Esophagus muscularis mucosa (tissue), 3 donors: ENCODE measurements at regions not wholly inside any gene's neighbourhood (a gene's known extent, or its start where the extent isn't known, plus 50 kb on each side); places are given as distances from the start of the nearest gene placed in this dataset.

Experiments
- CTCF ChIP-seq, 3 experiments: fragments of 200-600 bp in 2 of 3; fragments of 450-650 bp in 1 of 3; sonication (generic) in 2 of 3; IDR thresholded peaks; one replicate each; pipeline ENCODE4 v1.5.1; 2017 to 2019; ENCODE audit warnings: antibody characterized with exemption in 3 of 3, mild to moderate bottlenecking in 2 of 3, moderate library complexity in 1 of 3
- POLR2A ChIP-seq: fragments of 450-650 bp; IDR thresholded peaks from one replicate; pipeline ENCODE4 v1.6.1; 2017; ENCODE audit warnings: antibody characterized with exemption, moderate library complexity, mild to moderate bottlenecking, low read depth

DNA sequence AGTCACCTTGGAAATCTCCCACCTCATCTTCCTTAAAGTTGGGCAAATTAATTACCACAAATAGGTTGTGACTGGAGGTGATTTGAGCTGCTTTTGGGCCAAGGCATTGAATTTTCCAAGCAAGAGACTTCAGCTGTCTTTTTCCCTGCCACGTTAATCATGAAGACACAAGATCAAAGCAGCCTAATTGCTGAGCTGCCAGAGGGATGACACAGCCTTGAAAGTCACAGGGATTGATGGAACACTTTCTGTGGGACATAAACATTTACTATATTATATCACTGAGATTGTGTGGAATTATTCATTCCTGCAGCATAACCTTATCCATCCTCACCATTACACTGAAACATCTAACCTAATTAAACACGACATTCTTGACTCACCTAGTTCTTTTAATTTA is 172.2 kb downstream of the FAM170A start:
- TF ChIP-seq CTCF (IDR thresholded peaks at IDR 0.05) (no peak), POLR2A (no peak)
